ENCODE measurements at regions not wholly inside any gene's neighbourhood (a gene's known extent, or its start where the extent isn't known, plus 50 kb on each side); places are given as distances from the start of the nearest gene placed in this dataset.

- Mint-ChIP-seq H3K4me1 (no peaks in the 10 kb centered on the region), H3K4me3 (no peak overlapping the region), H3K9me3 (ENCODE audit: insufficient read depth) (peaks cover 7% of the 10 kb centered on the region), H3K27me3 (peaks cover 7% of the 10 kb centered on the region), H3K27ac (no peak overlapping the region)
- Histone ChIP-seq H4K20me1 (ENCODE audit: control insufficient read depth, insufficient read depth, low read length, poor library complexity, severe bottlenecking) (no peaks in the 10 kb centered on the region), H3K36me3 (replicated peaks in 1 of 2; ENCODE audit: control extremely low read depth in 1 of 2, control insufficient read depth in 1 of 2, extremely low read depth in 1 of 2, insufficient read depth in 2 of 2, low read length in 1 of 2) (no peaks in the 10 kb centered on the region), H2AFZ (ENCODE audit: insufficient read depth, low read depth, low read length, poor library complexity, severe bottlenecking) (no peak overlapping the region), H3K9ac (ENCODE audit: low read length) (no peak overlapping the region), H3K27ac (ENCODE audit: low read length in 2 of 2) (no peak overlapping the region), H3K4me2 (replicated peaks; ENCODE audit: low read depth, low read length, poor library complexity, severe bottlenecking) (no peak overlapping the region), H3K79me2 (ENCODE audit: control insufficient read depth, insufficient read depth, low read length) (no peaks in the 10 kb centered on the region), H3K4me3 (ENCODE audit: control extremely low read depth in 1 of 5, extremely low read depth in 1 of 5, insufficient read depth in 1 of 5, low read depth in 2 of 5, low read length in 4 of 5) (no peak overlapping the region), H3K9me3 (ENCODE audit: control extremely low read depth in 1 of 3, control insufficient read depth in 2 of 3, insufficient read depth in 1 of 3, low read length in 2 of 3) (peaks cover 1 to 11% (median 7%) of the 10 kb centered on the region in 3 donors), H3K4me1 (ENCODE audit: control insufficient read depth in 2 of 2, insufficient read depth in 2 of 2, low read length in 2 of 2) (no peaks in the 10 kb centered on the region), H3K27me3 (replicated peaks in 1 of 4; ENCODE audit: control extremely low read depth in 1 of 4, control insufficient read depth in 3 of 4, insufficient read depth in 4 of 4, low read length in 3 of 4) (no peaks in the 10 kb centered on the region)
- ATAC-seq (ENCODE audit: low read depth) (no peak), DNase-seq (no peak)
- CTCF ChIA-PET: no interaction called here
- POLR2A ChIA-PET: no interaction called here
- no CpG with 5 or more reads among the region's 1 CpG for WGBS (ENCODE audit: insufficient coverage)
- TF ChIP-seq, protein P1, sequence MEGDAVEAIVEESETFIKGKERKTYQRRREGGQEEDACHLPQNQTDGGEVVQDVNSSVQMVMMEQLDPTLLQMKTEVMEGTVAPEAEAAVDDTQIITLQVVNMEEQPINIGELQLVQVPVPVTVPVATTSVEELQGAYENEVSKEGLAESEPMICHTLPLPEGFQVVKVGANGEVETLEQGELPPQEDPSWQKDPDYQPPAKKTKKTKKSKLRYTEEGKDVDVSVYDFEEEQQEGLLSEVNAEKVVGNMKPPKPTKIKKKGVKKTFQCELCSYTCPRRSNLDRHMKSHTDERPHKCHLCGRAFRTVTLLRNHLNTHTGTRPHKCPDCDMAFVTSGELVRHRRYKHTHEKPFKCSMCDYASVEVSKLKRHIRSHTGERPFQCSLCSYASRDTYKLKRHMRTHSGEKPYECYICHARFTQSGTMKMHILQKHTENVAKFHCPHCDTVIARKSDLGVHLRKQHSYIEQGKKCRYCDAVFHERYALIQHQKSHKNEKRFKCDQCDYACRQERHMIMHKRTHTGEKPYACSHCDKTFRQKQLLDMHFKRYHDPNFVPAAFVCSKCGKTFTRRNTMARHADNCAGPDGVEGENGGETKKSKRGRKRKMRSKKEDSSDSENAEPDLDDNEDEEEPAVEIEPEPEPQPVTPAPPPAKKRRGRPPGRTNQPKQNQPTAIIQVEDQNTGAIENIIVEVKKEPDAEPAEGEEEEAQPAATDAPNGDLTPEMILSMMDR (IDR thresholded peaks at IDR 0.05): no peak
- no peak for TF ChIP-seq EZH2 (IDR thresholded peaks at IDR 0.05; ENCODE audit: borderline replicate concordance, insufficient read depth, low read depth, low read length, poor library complexity, severe bottlenecking)
- intact Hi-C loops (cut with micrococcal nuclease): no loop called here
Observed at GRCh38 chr19:29457413-29457812, 68.4 kb upstream of the VSTM2B start.

- H3K9ac ChIP-seq (ENCODE audit: low read length): no peak overlapping the region
- H3K9me3 ChIP-seq (ENCODE audit: control extremely low read depth in 1 of 3, control insufficient read depth in 2 of 3, insufficient read depth in 1 of 3, low read length in 2 of 3): peaks cover 0 to 2% (median 2%) of the 10 kb centered on the region in 3 donors
- no peak overlapping the region for H3K4me3 Mint-ChIP-seq
- intact Hi-C loops (cut with micrococcal nuclease): no loop called here
- no peaks in the 10 kb centered on the region for H3K4me1 ChIP-seq (ENCODE audit: control insufficient read depth in 2 of 2, insufficient read depth in 2 of 2, low read length in 2 of 2)
- no peak overlapping the region for H3K27ac ChIP-seq (ENCODE audit: low read length in 2 of 2)
- CTCF ChIA-PET: no interaction called here
- no peaks in the 10 kb centered on the region for H3K27me3 Mint-ChIP-seq
- no peak for TF ChIP-seq EZH2 (IDR thresholded peaks at IDR 0.05; ENCODE audit: borderline replicate concordance, insufficient read depth, low read depth, low read length, poor library complexity, severe bottlenecking)
- TF ChIP-seq, protein P1 (IDR thresholded peaks at IDR 0.05): no peak
- no peak overlapping the region for H3K4me2 ChIP-seq (replicated peaks; ENCODE audit: low read depth, low read length, poor library complexity, severe bottlenecking)
- 100% methylated on average over 4 of the region's 5 CpGs for WGBS (ENCODE audit: insufficient coverage)
- H3K9me3 Mint-ChIP-seq (ENCODE audit: insufficient read depth): no peaks in the 10 kb centered on the region
- H3K4me3 ChIP-seq (ENCODE audit: control extremely low read depth in 1 of 5, extremely low read depth in 1 of 5, insufficient read depth in 1 of 5, low read depth in 2 of 5, low read length in 4 of 5): no peak overlapping the region
- no peaks in the 10 kb centered on the region for H3K4me1 Mint-ChIP-seq
- no peak for DNase-seq
- H2AFZ ChIP-seq (ENCODE audit: insufficient read depth, low read depth, low read length, poor library complexity, severe bottlenecking): no peak overlapping the region
- POLR2A ChIA-PET: no interaction called here
- H3K27ac Mint-ChIP-seq: no peak overlapping the region
- ATAC-seq (ENCODE audit: low read depth): no peak
- no peaks in the 10 kb centered on the region for H3K27me3 ChIP-seq (replicated peaks in 1 of 4; ENCODE audit: control extremely low read depth in 1 of 4, control insufficient read depth in 3 of 4, insufficient read depth in 4 of 4, low read length in 3 of 4)
- no peaks in the 10 kb centered on the region for H4K20me1 ChIP-seq (ENCODE audit: control insufficient read depth, insufficient read depth, low read length, poor library complexity, severe bottlenecking)
- H3K36me3 ChIP-seq (replicated peaks in 1 of 2; ENCODE audit: control extremely low read depth in 1 of 2, control insufficient read depth in 1 of 2, extremely low read depth in 1 of 2, insufficient read depth in 2 of 2, low read length in 1 of 2): no peaks in the 10 kb centered on the region
- no peaks in the 10 kb centered on the region for H3K79me2 ChIP-seq (ENCODE audit: control insufficient read depth, insufficient read depth, low read length)
Observed at GRCh38 chr19:29467824-29468401, 57.9 kb upstream of the VSTM2B start.
